Large intestine (tissue), 3 donors: ENCODE measurements at regions not wholly inside any gene's neighbourhood (a gene's known extent, or its start where the extent isn't known, plus 50 kb on each side); places are given as distances from the start of the nearest gene placed in this dataset.

Experiments used
- DNase-seq, 2 donors: peaks; one replicate each; pipeline versions ENCODE4 v3.0.0 to v3.0.0-alpha.2; 2013
- H3K27ac ChIP-seq: one replicate; pipeline ENCODE4 v1.5.1; 2013; ENCODE audit warnings: low read length
- H3K27me3 ChIP-seq: 2 replicates; pipeline ENCODE4 v1.6.1; 2013; ENCODE audit warnings: low read length; ENCODE audit not compliant: control insufficient read depth, insufficient read depth
- H3K36me3 ChIP-seq: 2 replicates; pipeline ENCODE4 v1.6.1; 2013; ENCODE audit warnings: low read length; ENCODE audit not compliant: control insufficient read depth, insufficient read depth
- H3K4me1 ChIP-seq: one replicate; pipeline ENCODE4 v1.6.1; 2013; ENCODE audit warnings: low read length; ENCODE audit not compliant: control insufficient read depth, insufficient read depth
- H3K4me3 ChIP-seq: one replicate; pipeline ENCODE4 v1.5.1; 2013; ENCODE audit warnings: low read length
- H3K9me3 ChIP-seq: one replicate; pipeline ENCODE4 v1.6.1; 2013; ENCODE audit warnings: mild to moderate bottlenecking, low read depth, low read length, moderate library complexity; ENCODE audit not compliant: control insufficient read depth
- WGBS: methylation state at CpG from one replicate; pipeline ENCODE4 v1.1.5; 2013; ENCODE audit warnings: low lambda C conversion rate; ENCODE audit not compliant: insufficient coverage; 5-methylcytosine and 5-hydroxymethylcytosine counted together

GRCh38 chr2:234677758-234678538 is 181.1 kb upstream of the ARL4C start:
- H3K4me3 ChIP-seq = no peak overlapping the region
- no peaks in the 10 kb centered on the region for H3K9me3 ChIP-seq
- no peaks in the 10 kb centered on the region for H3K27me3 ChIP-seq
- H3K4me1 ChIP-seq = no peaks in the 10 kb centered on the region
- no peaks in the 10 kb centered on the region for H3K36me3 ChIP-seq
- no peak for DNase-seq
- no CpG with 5 or more reads among the region's 6 CpGs for WGBS
- no peak overlapping the region for H3K27ac ChIP-seq

- no peak overlapping the region for H3K27ac ChIP-seq
- no peaks in the 10 kb centered on the region for H3K36me3 ChIP-seq
- H3K4me3 ChIP-seq = no peak overlapping the region
- H3K27me3 ChIP-seq = no peaks in the 10 kb centered on the region
- DNase-seq = no peak
- no peaks in the 10 kb centered on the region for H3K4me1 ChIP-seq
- 83% methylated on average over 3 of the region's 8 CpGs for WGBS
- no peaks in the 10 kb centered on the region for H3K9me3 ChIP-seq
Observed at GRCh38 chr2:234676783-234677450, 180.0 kb upstream of the ARL4C start.

GRCh38 chr2:234676109-234676782 is 179.4 kb upstream of the ARL4C start:
- H3K9me3 ChIP-seq = no peaks in the 10 kb centered on the region
- H3K27me3 ChIP-seq = no peaks in the 10 kb centered on the region
- H3K4me3 ChIP-seq = no peak overlapping the region
- DNase-seq = no peak
- no peak overlapping the region for H3K27ac ChIP-seq
- WGBS = 0% methylated on average over 1 of the region's 4 CpGs
- H3K4me1 ChIP-seq = no peaks in the 10 kb centered on the region
- H3K36me3 ChIP-seq = no peaks in the 10 kb centered on the region

- Histone ChIP-seq H3K27ac (no peak overlapping the region), H3K36me3 (no peaks in the 10 kb centered on the region), H3K9me3 (no peaks in the 10 kb centered on the region), H3K27me3 (no peaks in the 10 kb centered on the region), H3K4me3 (no peak overlapping the region), H3K4me1 (no peaks in the 10 kb centered on the region)
- WGBS = no CpG with 5 or more reads among the region's 3 CpGs
- no peak for DNase-seq
Observed at GRCh38 chr2:234674781-234675201, 177.9 kb upstream of the ARL4C start.

- Histone ChIP-seq H3K4me3 (no peak overlapping the region), H3K4me1 (no peaks in the 10 kb centered on the region), H3K36me3 (no peaks in the 10 kb centered on the region), H3K27me3 (no peaks in the 10 kb centered on the region), H3K27ac (no peak overlapping the region), H3K9me3 (no peaks in the 10 kb centered on the region)
- DNase-seq = no peak
- WGBS = 83% methylated on average over 1 of the region's 1 CpG
Observed at GRCh38 chr2:234673961-234674759, 177.3 kb upstream of the ARL4C start.

GRCh38 chr2:234673501-234673900 is 176.6 kb upstream of the ARL4C start:
- Histone ChIP-seq H3K9me3 (no peaks in the 10 kb centered on the region), H3K4me3 (no peak overlapping the region), H3K4me1 (no peaks in the 10 kb centered on the region), H3K27me3 (no peaks in the 10 kb centered on the region), H3K36me3 (no peaks in the 10 kb centered on the region), H3K27ac (no peak overlapping the region)
- no peak for DNase-seq
- WGBS = no CpG with 5 or more reads among the region's 1 CpG

GRCh38 chr2:234672498-234673150 is 175.7 kb upstream of the ARL4C start:
- H3K27ac ChIP-seq = no peak overlapping the region
- no CpG with 5 or more reads among the region's 8 CpGs for WGBS
- no peaks in the 10 kb centered on the region for H3K4me1 ChIP-seq
- H3K9me3 ChIP-seq = no peaks in the 10 kb centered on the region
- H3K27me3 ChIP-seq = no peaks in the 10 kb centered on the region
- no peaks in the 10 kb centered on the region for H3K36me3 ChIP-seq
- DNase-seq = no peak
- H3K4me3 ChIP-seq = no peak overlapping the region

- no peaks in the 10 kb centered on the region for H3K36me3 ChIP-seq
- H3K27ac ChIP-seq = no peak overlapping the region
- no peaks in the 10 kb centered on the region for H3K9me3 ChIP-seq
- no peaks in the 10 kb centered on the region for H3K27me3 ChIP-seq
- H3K4me1 ChIP-seq = no peaks in the 10 kb centered on the region
- H3K4me3 ChIP-seq = no peak overlapping the region
- WGBS = no CpG with 5 or more reads among the region's 3 CpGs
- no peak for DNase-seq
Observed at GRCh38 chr2:234671716-234672115, 174.8 kb upstream of the ARL4C start.

- no peak for DNase-seq
- H3K9me3 ChIP-seq = no peaks in the 10 kb centered on the region
- no peak overlapping the region for H3K4me3 ChIP-seq
- no peaks in the 10 kb centered on the region for H3K36me3 ChIP-seq
- H3K27ac ChIP-seq = no peak overlapping the region
- no CpG with 5 or more reads among the region's 3 CpGs for WGBS
- no peaks in the 10 kb centered on the region for H3K27me3 ChIP-seq
- no peaks in the 10 kb centered on the region for H3K4me1 ChIP-seq
Observed at GRCh38 chr2:234671231-234671630, 174.3 kb upstream of the ARL4C start.

- Histone ChIP-seq H3K4me3 (no peak overlapping the region), H3K27me3 (no peaks in the 10 kb centered on the region), H3K27ac (no peak overlapping the region), H3K4me1 (no peaks in the 10 kb centered on the region), H3K9me3 (no peaks in the 10 kb centered on the region), H3K36me3 (no peaks in the 10 kb centered on the region)
- DNase-seq = no peak
- no CpG with 5 or more reads among the region's 7 CpGs for WGBS
Observed at GRCh38 chr2:234670806-234671205, 173.9 kb upstream of the ARL4C start.
